Ovary (tissue), 7 donors: ENCODE measurements at regions not wholly inside any gene's neighbourhood (a gene's known extent, or its start where the extent isn't known, plus 50 kb on each side); places are given as distances from the start of the nearest gene placed in this dataset.

Source experiments
- DNase-seq, 5 donors: peaks; one replicate each; pipeline ENCODE4 v3.0.0-alpha.2; 2019 to 2020
- H3K27ac ChIP-seq, 2 donors: fragments of 200-600 bp; one replicate each; pipeline versions ENCODE4 v1.5.1 to v1.8.0; 2019 to 2022
- H3K27me3 ChIP-seq: fragments of 200-600 bp; one replicate; pipeline ENCODE4 v1.8.0; 2022
- H3K36me3 ChIP-seq: fragments of 200-600 bp; sonication (generic); one replicate; pipeline ENCODE4 v1.5.1; 2019
- H3K4me1 ChIP-seq: one replicate; pipeline ENCODE4 v1.8.1; 2013; ENCODE audit warnings: mild to moderate bottlenecking, moderate library complexity; ENCODE audit not compliant: insufficient read depth
- H3K4me3 ChIP-seq: fragments of 200-600 bp; sonication (generic); one replicate; pipeline ENCODE4 v1.5.1; 2017
- H3K9me3 ChIP-seq, 2 donors: fragments of 200-600 bp in 1 of 2; sonication (generic) in 1 of 2; one replicate each; pipeline versions ENCODE4 v1.5.1 to v1.8.1; 2013 to 2019; ENCODE audit warnings: mild to moderate bottlenecking in 1 of 2, moderate library complexity in 1 of 2
- EP300 ChIP-seq: sonication (generic); formaldehyde crosslinking; IDR thresholded peaks from one replicate; pipeline ENCODE4 v1.6.1; 2017; ENCODE audit warnings: antibody characterized with exemption
- POLR2A ChIP-seq: fragments of 450-650 bp; IDR thresholded peaks from one replicate; pipeline ENCODE4 v1.6.1; 2017; ENCODE audit warnings: antibody characterized with exemption, mild to moderate bottlenecking, moderate library complexity
- WGBS, 3 donors: extraction: QIAGEN DNeasy Blood & Tissue Kit in 1 of 3; methylation state at CpG; one replicate each; pipeline versions ENCODE4 v1.1.5 to v1.1.7; 2013 to 2017; 5-methylcytosine and 5-hydroxymethylcytosine counted together
- intact Hi-C, 4 donors: fragments of 100-400 bp; cut with DNase I; formaldehyde crosslinking; loops; one replicate each; pipeline versions ENCODE4 v1.11.0 to v1.15.1; 2022 to 2023
- TF ChIP-seq, protein P1 (sequence below), 3 donors: fragments of 450-650 bp in 2 of 3; fragments of 200-600 bp in 1 of 3; IDR thresholded peaks; one replicate each; pipeline versions ENCODE4 v1.5.1 to v1.8.0; 2016 to 2022; ENCODE audit warnings: antibody characterized with exemption in 3 of 3, mild to moderate bottlenecking in 1 of 3
- donor health status: DM: no; HTN: no; CAD: no; lungs with moderate emphysema.
- donor health status: DM: no; HTN: no; CAD: no.
- donor health status: Bipolar disorder and iron deficiency.
- donor health status: DM: no; HTN: no; CAD: no.
- donor health status: DM: yes; HTN: yes; CAD: no.

DNA sequence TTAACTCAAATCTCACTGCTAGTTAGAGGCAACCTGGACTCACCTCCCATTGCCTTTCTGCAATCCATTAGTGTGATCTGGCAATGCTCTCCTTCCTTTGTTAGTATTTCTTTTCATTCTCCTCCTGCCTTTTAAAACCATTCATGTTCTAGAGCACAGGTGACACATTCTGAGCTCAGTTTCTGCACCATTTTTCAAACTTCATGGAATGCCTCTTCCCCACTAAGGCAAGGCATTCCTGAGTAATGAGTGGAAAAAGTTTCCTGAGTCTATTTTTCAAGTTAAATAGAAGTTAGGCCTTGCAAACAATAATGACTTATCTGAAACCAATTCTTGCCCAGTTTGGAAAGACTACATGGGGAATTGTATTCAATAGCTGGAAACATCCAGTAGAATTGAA is 1001.8 kb downstream of the BCL11B start:
- Histone ChIP-seq H3K4me1 (no peaks in the 10 kb centered on the region), H3K36me3 (no peaks in the 10 kb centered on the region), H3K9me3 (no peaks in the 10 kb centered on the region), H3K4me3 (no peak overlapping the region), H3K27ac (no peak overlapping the region), H3K27me3 (no peaks in the 10 kb centered on the region)
- TF ChIP-seq, protein P1, sequence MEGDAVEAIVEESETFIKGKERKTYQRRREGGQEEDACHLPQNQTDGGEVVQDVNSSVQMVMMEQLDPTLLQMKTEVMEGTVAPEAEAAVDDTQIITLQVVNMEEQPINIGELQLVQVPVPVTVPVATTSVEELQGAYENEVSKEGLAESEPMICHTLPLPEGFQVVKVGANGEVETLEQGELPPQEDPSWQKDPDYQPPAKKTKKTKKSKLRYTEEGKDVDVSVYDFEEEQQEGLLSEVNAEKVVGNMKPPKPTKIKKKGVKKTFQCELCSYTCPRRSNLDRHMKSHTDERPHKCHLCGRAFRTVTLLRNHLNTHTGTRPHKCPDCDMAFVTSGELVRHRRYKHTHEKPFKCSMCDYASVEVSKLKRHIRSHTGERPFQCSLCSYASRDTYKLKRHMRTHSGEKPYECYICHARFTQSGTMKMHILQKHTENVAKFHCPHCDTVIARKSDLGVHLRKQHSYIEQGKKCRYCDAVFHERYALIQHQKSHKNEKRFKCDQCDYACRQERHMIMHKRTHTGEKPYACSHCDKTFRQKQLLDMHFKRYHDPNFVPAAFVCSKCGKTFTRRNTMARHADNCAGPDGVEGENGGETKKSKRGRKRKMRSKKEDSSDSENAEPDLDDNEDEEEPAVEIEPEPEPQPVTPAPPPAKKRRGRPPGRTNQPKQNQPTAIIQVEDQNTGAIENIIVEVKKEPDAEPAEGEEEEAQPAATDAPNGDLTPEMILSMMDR (IDR thresholded peaks at IDR 0.05), result no peak
- TF ChIP-seq EP300, result no peak
- DNase-seq, result no peak
- intact Hi-C loops, result no loop called here

DNA sequence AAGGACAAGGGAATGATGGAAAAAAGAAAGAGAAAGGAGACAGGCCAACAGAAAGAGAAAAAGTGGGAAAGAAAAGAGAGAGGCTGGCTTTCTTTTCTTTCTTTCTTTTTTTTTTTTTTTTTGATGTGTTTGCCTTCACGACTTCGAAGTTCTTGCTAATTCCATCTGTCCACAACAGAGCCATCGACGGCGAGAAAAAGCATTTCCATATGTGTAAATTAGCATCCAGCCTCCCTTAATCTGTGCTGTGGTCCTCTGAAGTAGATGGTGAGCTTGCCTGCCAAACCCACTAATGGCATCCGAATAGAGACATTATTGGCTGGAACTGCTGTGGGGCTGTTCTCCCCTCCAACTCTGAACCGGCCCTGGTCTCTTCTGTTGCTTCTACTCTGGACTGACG is 997.4 kb downstream of the BCL11B start:
- no peak for DNase-seq
- no peak overlapping the region for H3K27ac ChIP-seq
- TF ChIP-seq POLR2A (no peak), EP300 (no peak)
- TF ChIP-seq, protein P1 (IDR thresholded peaks at IDR 0.05), result no peak
- no peak overlapping the region for H3K4me3 ChIP-seq
- no peaks in the 10 kb centered on the region for H3K27me3 ChIP-seq
- WGBS, 3 donors, result 78 to 86% (median 80%) methylated on average over 8 of the region's 8 CpGs
- H3K4me1 ChIP-seq, result no peaks in the 10 kb centered on the region
- no peaks in the 10 kb centered on the region for H3K36me3 ChIP-seq
- H3K9me3 ChIP-seq, result no peaks in the 10 kb centered on the region
- intact Hi-C loops, result no loop called here

DNA sequence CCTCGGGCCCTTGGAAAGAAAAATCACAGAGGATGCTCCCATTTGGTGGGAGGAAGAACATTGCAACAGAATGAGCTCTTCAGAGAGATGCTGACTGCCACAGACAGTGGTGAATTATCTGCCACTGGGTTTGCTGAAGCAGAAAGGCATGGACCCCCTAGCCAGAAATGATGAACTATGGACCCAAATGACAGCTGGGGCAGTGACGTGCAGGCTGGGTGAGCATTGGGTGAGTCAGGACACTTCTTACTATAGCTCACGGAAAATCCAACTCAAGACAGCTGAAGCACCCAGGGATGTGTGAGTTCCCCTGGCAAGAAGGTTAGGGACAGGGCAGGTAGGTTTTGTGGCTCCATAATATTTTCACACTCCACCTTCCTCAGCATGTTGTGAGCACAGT is 993.2 kb downstream of the BCL11B start:
- no peaks in the 10 kb centered on the region for H3K4me1 ChIP-seq
- WGBS, 3 donors, result 68 to 72% (median 68%) methylated on average over 3 of the region's 3 CpGs
- TF ChIP-seq POLR2A (no peak), EP300 (no peak)
- TF ChIP-seq, protein P1 (IDR thresholded peaks at IDR 0.05), result no peak
- H3K27me3 ChIP-seq, result no peaks in the 10 kb centered on the region
- no peak overlapping the region for H3K27ac ChIP-seq
- H3K36me3 ChIP-seq, result no peaks in the 10 kb centered on the region
- DNase-seq, result no peak
- intact Hi-C loops, result no loop called here
- H3K4me3 ChIP-seq, result no peak overlapping the region
- no peaks in the 10 kb centered on the region for H3K9me3 ChIP-seq

DNA sequence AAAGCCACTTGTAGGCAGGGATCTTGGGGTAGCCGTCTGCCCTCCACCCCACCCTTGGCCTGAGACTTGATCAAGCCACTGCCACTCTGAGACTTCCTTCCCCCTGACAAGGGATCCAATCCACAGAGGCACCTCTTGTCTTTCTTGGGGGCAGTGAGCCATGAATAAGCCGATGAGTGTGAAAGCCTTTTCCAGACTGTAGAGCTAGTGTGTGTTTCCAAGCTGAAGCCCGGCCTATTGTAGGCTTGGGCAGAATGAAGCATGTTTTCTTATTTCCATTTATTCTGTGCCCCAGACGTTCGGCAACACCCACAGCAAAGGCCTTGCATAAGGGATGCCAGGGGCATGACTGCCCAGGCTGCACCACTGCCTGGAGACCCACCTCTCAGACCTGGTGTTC is 991.6 kb downstream of the BCL11B start:
- no peak for DNase-seq
- H3K36me3 ChIP-seq, result no peaks in the 10 kb centered on the region
- no peaks in the 10 kb centered on the region for H3K9me3 ChIP-seq
- H3K27me3 ChIP-seq, result no peaks in the 10 kb centered on the region
- TF ChIP-seq POLR2A (no peak), EP300 (no peak)
- H3K4me1 ChIP-seq, result no peaks in the 10 kb centered on the region
- H3K4me3 ChIP-seq, result no peak overlapping the region
- 75 to 83% (median 81%) methylated on average over 5 of the region's 5 CpGs for WGBS, 3 donors
- intact Hi-C loops, result no loop called here
- H3K27ac ChIP-seq, result no peak overlapping the region

DNA sequence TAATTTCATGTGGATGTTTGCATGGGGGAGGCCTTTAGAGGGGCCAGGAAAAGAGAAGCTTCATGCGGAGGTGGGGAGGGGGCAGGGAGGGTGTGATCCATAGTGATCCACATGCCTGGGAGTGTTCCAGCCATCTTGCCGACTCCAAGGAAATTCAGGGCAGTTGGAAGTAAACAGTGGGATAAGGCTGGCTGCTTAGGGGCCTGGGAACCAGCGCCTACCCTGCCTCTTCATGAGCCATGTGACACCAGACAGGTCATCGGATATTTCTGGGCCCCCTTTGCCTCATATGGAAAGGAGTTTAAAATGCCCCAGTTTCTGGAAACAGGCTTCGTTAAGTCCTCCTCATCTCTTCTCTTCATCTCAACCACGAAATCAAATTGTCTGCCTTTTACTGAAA is 983.2 kb downstream of the BCL11B start:
- WGBS, 3 donors, result 77 to 79% (median 79%) methylated on average over 6 of the region's 6 CpGs
- H3K4me1 ChIP-seq, result no peaks in the 10 kb centered on the region
- H3K27me3 ChIP-seq, result no peaks in the 10 kb centered on the region
- H3K36me3 ChIP-seq, result no peaks in the 10 kb centered on the region
- intact Hi-C loops, result no loop called here
- H3K9me3 ChIP-seq, result no peaks in the 10 kb centered on the region
- TF ChIP-seq, protein P1 (IDR thresholded peaks at IDR 0.05), result no peak
- TF ChIP-seq EP300, result no peak
- TF ChIP-seq POLR2A, result no peak
- no peak for DNase-seq
- no peak overlapping the region for H3K4me3 ChIP-seq
- H3K27ac ChIP-seq, result no peak overlapping the region
